B cell (primary cell): ENCODE measurements at regions not wholly inside any gene's neighbourhood (a gene's known extent, or its start where the extent isn't known, plus 50 kb on each side); places are given as distances from the start of the nearest gene placed in this dataset.
"Not testable (repeated sequence)": the region's sequence is repeated elsewhere in the genome, so short reads cannot be mapped to it uniquely, and the experiment has no call there.

Experiments used
- ATAC-seq: fragments of 200-7000 bp; cut with Tn5 transposase; one replicate; pipeline ENCODE4 v1.10.0; 2021; ENCODE audit warnings: low read depth, mild to moderate bottlenecking, moderate number of reproducible peaks, moderate library complexity
- CTCF ChIA-PET: fragments of 350-600 bp; sonication (Branson Sonifier 250); formaldehyde crosslinking; loops from one replicate; lab custom pipeline; 2021; ENCODE audit warnings: antibody characterized with exemption, inconsistent platforms; lab: Charles Lee
- POLR2A ChIA-PET: fragments of 350-600 bp; sonication (Branson Sonifier 250); formaldehyde crosslinking; loops from one replicate; lab custom pipeline; 2021; ENCODE audit warnings: antibody characterized with exemption; lab: Charles Lee
- DNase-seq: peaks from one replicate; pipeline ENCODE4 v3.0.0; 2013
- H2AFZ ChIP-seq: 2 replicates; pipeline ENCODE4 v1.6.1; 2012; ENCODE audit warnings: mild to moderate bottlenecking, low read depth, low read length; ENCODE audit not compliant: insufficient read depth, poor library complexity, severe bottlenecking
- H3K27ac ChIP-seq, 2 donors: 1 replicate in 1 of 2; 2 replicates in 1 of 2; pipeline ENCODE4 v1.5.1; 2012 to 2013; ENCODE audit warnings: low read length in 2 of 2, mild to moderate bottlenecking in 2 of 2, moderate library complexity in 1 of 2
- H3K27me3 ChIP-seq, 4 experiments: fragments of 200-600 bp in 1 of 4; sonication (generic) in 1 of 4; replicated peaks in 1 of 4; 1 replicate in 2 of 4; 2 replicates in 2 of 4; pipeline versions ENCODE4 v1.6.1 to v1.7.0; 2013 to 2016; ENCODE audit warnings: low read length in 3 of 4, mild to moderate bottlenecking in 2 of 4, mixed read lengths in 1 of 4, moderate library complexity in 1 of 4; ENCODE audit not compliant: insufficient read depth in 4 of 4, control insufficient read depth in 3 of 4; ENCODE audit errors: control extremely low read depth in 1 of 4
- H3K36me3 ChIP-seq, 2 experiments: replicated peaks in 1 of 2; 1 replicate in 1 of 2; 2 replicates in 1 of 2; pipeline versions ENCODE4 v1.6.1 to v1.7.1; 2013; ENCODE audit warnings: low read length in 1 of 2; ENCODE audit not compliant: insufficient read depth in 2 of 2, control insufficient read depth in 1 of 2; ENCODE audit errors: control extremely low read depth in 1 of 2, extremely low read depth in 1 of 2
- H3K4me1 ChIP-seq, 2 donors: fragments of 200-600 bp in 1 of 2; sonication (generic) in 1 of 2; 1 replicate in 1 of 2; 2 replicates in 1 of 2; pipeline versions ENCODE4 v1.5.1 to v1.6.1; 2013 to 2017; ENCODE audit warnings: low read length in 2 of 2; ENCODE audit not compliant: control insufficient read depth in 2 of 2, insufficient read depth in 2 of 2
- H3K4me2 ChIP-seq: replicated peaks from 2 replicates; pipeline ENCODE3; 2012; ENCODE audit warnings: mild to moderate bottlenecking, low read depth, low read length; ENCODE audit not compliant: poor library complexity, severe bottlenecking
- H3K4me3 ChIP-seq, 5 experiments: fragments of 200-600 bp in 1 of 5; sonication (generic) in 1 of 5; 1 replicate in 3 of 5; 2 replicates in 2 of 5; pipeline versions ENCODE4 v1.5.1 to v1.7.0; 2011 to 2016; ENCODE audit warnings: low read length in 4 of 5, mild to moderate bottlenecking in 4 of 5, low read depth in 2 of 5, control low read depth in 1 of 5, moderate library complexity in 1 of 5; ENCODE audit not compliant: insufficient read depth in 1 of 5; ENCODE audit errors: control extremely low read depth in 1 of 5, extremely low read depth in 1 of 5
- H3K79me2 ChIP-seq: fragments of 200-600 bp; sonication (generic); one replicate; pipeline ENCODE4 v1.6.0; 2016; ENCODE audit warnings: low read length; ENCODE audit not compliant: control insufficient read depth, insufficient read depth
- H3K9ac ChIP-seq: fragments of 200-600 bp; sonication (generic); 2 replicates; pipeline ENCODE4 v1.6.1; 2017; ENCODE audit warnings: mild to moderate bottlenecking, low read length, moderate library complexity
- H3K9me3 ChIP-seq, 3 donors: one replicate each; pipeline versions ENCODE4 v1.6.1 to v1.7.1; 2013; ENCODE audit warnings: low read length in 2 of 3; ENCODE audit not compliant: control insufficient read depth in 2 of 3, insufficient read depth in 1 of 3; ENCODE audit errors: control extremely low read depth in 1 of 3
- H4K20me1 ChIP-seq: 2 replicates; pipeline ENCODE4 v1.6.0; 2012; ENCODE audit warnings: mild to moderate bottlenecking, low read length; ENCODE audit not compliant: insufficient read depth, control insufficient read depth, poor library complexity, severe bottlenecking
- H3K27ac Mint-ChIP-seq: one replicate; pipeline ENCODE4 v1.8.0; 2021; ENCODE audit warnings: mixed read lengths
- H3K27me3 Mint-ChIP-seq: one replicate; pipeline ENCODE4 v1.8.0; 2021; ENCODE audit warnings: mixed read lengths
- H3K4me1 Mint-ChIP-seq: one replicate; pipeline ENCODE4 v1.8.0; 2021; ENCODE audit warnings: mixed read lengths
- H3K4me3 Mint-ChIP-seq: one replicate; pipeline ENCODE4 v1.8.0; 2021; ENCODE audit warnings: mixed read lengths
- H3K9me3 Mint-ChIP-seq: one replicate; pipeline ENCODE4 v1.8.0; 2022; ENCODE audit warnings: mixed read lengths; ENCODE audit not compliant: insufficient read depth
- CTCF ChIP-seq: fragments of 200-600 bp; IDR thresholded peaks from one replicate; pipeline ENCODE4 v1.8.0; 2022; ENCODE audit warnings: antibody characterized with exemption, mild to moderate bottlenecking
- EZH2 ChIP-seq: IDR thresholded peaks from 2 replicates; pipeline ENCODE4 v1.6.1; 2012; ENCODE audit warnings: borderline replicate concordance, low read depth, mild to moderate bottlenecking, moderate library complexity, low read length; ENCODE audit not compliant: insufficient read depth, poor library complexity, severe bottlenecking
- WGBS: methylation state at CpG from one replicate; pipeline ENCODE4 v1.1.5; 2013; ENCODE audit warnings: missing lambda C conversion rate; ENCODE audit not compliant: insufficient coverage; 5-methylcytosine and 5-hydroxymethylcytosine counted together
- intact Hi-C: fragments of 100-400 bp; cut with micrococcal nuclease; formaldehyde crosslinking; loops from one replicate; pipeline ENCODE4 v1.10.0; 2022

GRCh38 chr3:197618408-197618807 lies 62.6 kb upstream of the BDH1 start:
- H3K4me3 ChIP-seq, H3K4me2 ChIP-seq, DNase-seq, intact Hi-C loops, CTCF ChIA-PET, H3K27ac ChIP-seq, H3K4me1 ChIP-seq, H3K4me3 Mint-ChIP-seq, H3K27ac Mint-ChIP-seq, H3K9ac ChIP-seq, H2AFZ ChIP-seq, H3K27me3 ChIP-seq, ATAC-seq, H3K4me1 Mint-ChIP-seq, H3K27me3 Mint-ChIP-seq, H4K20me1 ChIP-seq, H3K79me2 ChIP-seq, POLR2A ChIA-PET, H3K9me3 ChIP-seq: not testable (repeated sequence)
- peaks cover 4 to 39% of the 10 kb centered on the region in 2 experiments for H3K36me3 ChIP-seq
- WGBS, result no CpG with 5 or more reads among the region's 5 CpGs
- peaks cover 11% of the 10 kb centered on the region for H3K9me3 Mint-ChIP-seq

GRCh38 chr3:197615430-197615829 lies 59.7 kb upstream of the BDH1 start:
- intact Hi-C loops, result no loop called here
- Histone ChIP-seq H4K20me1 (no peaks in the 10 kb centered on the region), H3K9me3 (peaks cover 0 to 3% (median 2%) of the 10 kb centered on the region in 3 donors), H3K4me1 (no peaks in the 10 kb centered on the region), H3K27ac (no peak overlapping the region), H3K36me3 (peaks cover 6 to 45% of the 10 kb centered on the region in 2 experiments), H3K79me2 (no peaks in the 10 kb centered on the region), H3K9ac (no peak overlapping the region), H3K4me2 (no peak overlapping the region), H3K4me3 (no peak overlapping the region), H2AFZ (no peak overlapping the region), H3K27me3 (no peaks in the 10 kb centered on the region)
- CTCF ChIA-PET, result interaction anchor here (1.3 kb wide), 1 partner anchor 16 kb away, joined by 5 read pairs; no protein-coding TSS in a partner anchor
- TF ChIP-seq CTCF, result no peak
- no peak for TF ChIP-seq EZH2
- WGBS, result no CpG with 5 or more reads among the region's 3 CpGs
- POLR2A ChIA-PET, result no interaction called here
- Mint-ChIP-seq H3K4me3 (no peak overlapping the region), H3K9me3 (peaks cover 11% of the 10 kb centered on the region), H3K4me1 (no peaks in the 10 kb centered on the region), H3K27me3 (no peaks in the 10 kb centered on the region), H3K27ac (no peak overlapping the region)
- DNase-seq (no peak), ATAC-seq (no peak)

- H3K27me3 Mint-ChIP-seq, H3K27ac Mint-ChIP-seq, H3K4me3 ChIP-seq, H3K4me1 Mint-ChIP-seq, ATAC-seq, H3K4me3 Mint-ChIP-seq, H4K20me1 ChIP-seq, CTCF ChIA-PET, H3K9me3 ChIP-seq, H3K9ac ChIP-seq, H3K4me1 ChIP-seq, H3K27me3 ChIP-seq, H3K79me2 ChIP-seq, intact Hi-C loops, H2AFZ ChIP-seq, H3K27ac ChIP-seq, POLR2A ChIA-PET, H3K4me2 ChIP-seq, DNase-seq: not testable (repeated sequence)
- H3K36me3 ChIP-seq, result peaks cover 6 to 39% of the 10 kb centered on the region in 2 experiments
- peaks cover 11% of the 10 kb centered on the region for H3K9me3 Mint-ChIP-seq
- WGBS, result 100% methylated on average over 1 of the region's 3 CpGs
Observed at GRCh38 chr3:197614134-197614533, 58.4 kb upstream of the BDH1 start.
